Spleen (tissue), 7 donors: ENCODE measurements at regions not wholly inside any gene's neighbourhood (a gene's known extent, or its start where the extent isn't known, plus 50 kb on each side); places are given as distances from the start of the nearest gene placed in this dataset.

Source experiments
- CTCF ChIP-seq, 11 experiments: fragments of 200-600 bp in 7 of 11; fragments of 450-650 bp in 4 of 11; sonication (generic) in 4 of 11; IDR thresholded peaks in 8 of 11; conservative IDR thresholded peaks in 3 of 11; 1 replicate in 7 of 11; 2 replicates in 4 of 11; pipeline versions ENCODE4 v1.4.0 to v1.8.0; 2016 to 2021; ENCODE audit warnings: antibody characterized with exemption in 11 of 11, inconsistent platforms in 4 of 11, mild to moderate bottlenecking in 1 of 11
- POLR2A ChIP-seq, 3 donors: fragments of 450-650 bp; IDR thresholded peaks; one replicate each; pipeline ENCODE4 v1.5.1; 2017; ENCODE audit warnings: antibody characterized with exemption in 3 of 3, mild to moderate bottlenecking in 1 of 3
- POLR2AphosphoS5 ChIP-seq, 3 donors: sonication (generic); formaldehyde crosslinking; IDR thresholded peaks; one replicate each; pipeline ENCODE4 v1.5.1; 2017; ENCODE audit warnings: antibody characterized with exemption in 3 of 3
- donor health status: DM: no; HTN: no; CAD: no; lungs with moderate emphysema.
- donor health status: DM: no; HTN: no; CAD: no.
- donor health status: DM: no; HTN: no; CAD: no.

DNA sequence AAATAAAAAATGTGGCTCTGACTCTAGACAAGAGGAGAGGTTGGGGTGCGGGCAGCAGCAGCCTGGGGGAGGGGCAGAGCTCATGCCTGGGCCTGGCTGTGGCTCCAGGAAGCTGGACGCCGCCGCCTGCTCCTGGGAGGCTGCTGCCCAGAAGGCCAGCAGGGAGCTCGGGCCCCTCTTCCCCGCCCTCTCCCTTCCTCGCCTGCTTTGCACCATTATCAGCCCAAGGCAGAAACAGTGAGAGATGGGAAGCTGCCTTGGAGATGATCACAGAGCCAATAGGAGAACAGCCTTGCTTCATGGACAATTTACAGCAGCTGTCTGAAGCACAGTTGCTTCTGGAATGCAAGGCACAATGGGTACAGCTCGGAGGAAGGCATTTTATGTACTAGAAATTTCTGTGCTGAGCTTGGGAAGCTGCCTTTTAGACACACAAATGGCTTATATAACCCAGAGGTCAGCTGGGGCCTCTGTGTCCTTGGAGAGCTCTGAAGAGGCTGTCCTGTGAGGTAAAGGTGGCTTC lies 55.3 kb upstream of the AFF3 start:
- TF ChIP-seq CTCF (IDR thresholded peaks at IDR 0.05 in 8 of 11, conservative IDR thresholded peaks at IDR 0.05 in 3 of 11) (no peak), POLR2AphosphoS5 (IDR thresholded peaks at IDR 0.05) (no peak), POLR2A (IDR thresholded peaks at IDR 0.05) (no peak)
